K562 (cell line): ENCODE measurements at regions not wholly inside any gene's neighbourhood (a gene's known extent, or its start where the extent isn't known, plus 50 kb on each side); places are given as distances from the start of the nearest gene placed in this dataset.
A peak's percentile ranks its signal among the peaks of the same experiment; 100 is the strongest.

Source experiments
- ATAC-seq: fragments of 200-7000 bp; cut with Tn5 transposase; 3 replicates; pipeline ENCODE4 v1.9.1; 2020; ENCODE audit warnings: moderate library complexity
- BruUV-seq: library from RNA; stranded (reverse); fragments of 400-500 nt; replicated peaks from 2 replicates; lab custom pipeline; 2021; lab: Mats Ljungman, UMichigan
- CTCF ChIA-PET: fragments of 300-600 bp; formaldehyde crosslinking; extraction: SDS; loops from one replicate; lab custom pipeline; 2021; ENCODE audit warnings: low intra/inter-chr PET ratio; lab: Yijun Ruan, JAX
- POLR2A ChIA-PET: fragments of 300-600, 350-650 bp; sonication (Branson Sonifier 250); formaldehyde crosslinking; extraction: SDS; loops from one replicate; lab custom pipeline; 2021; ENCODE audit warnings: antibody characterized with exemption, inconsistent platforms; lab: Yijun Ruan, JAX
- DNase-seq, 4 experiments: peaks; one replicate each; pipeline versions ENCODE4 v3.0.0 to v3.0.0-alpha.2; 2011 to 2018; ENCODE audit warnings: low spot score in 3 of 4, mixed read lengths in 3 of 4; ENCODE audit errors: extremely low read depth in 1 of 4
- FAIRE-seq: peaks from 2 replicates; lab custom pipeline; 2011; peaks lifted over from hg19 to GRCh38; lab: Jason Lieb, UNC
- H2AFZ ChIP-seq: 2 replicates; pipeline ENCODE4 v1.6.0; 2011; ENCODE audit warnings: low read depth, low read length, control low read depth, inconsistent platforms
- H3K27ac ChIP-seq: fragments of 200-600 bp; 3 replicates; pipeline ENCODE4 v1.8.0; 2011; ENCODE audit warnings: low read depth, mild to moderate bottlenecking, control low read depth, inconsistent platforms, low read length, moderate library complexity, mixed read lengths; ENCODE audit errors: extremely low read depth
- H3K27me3 ChIP-seq, 2 experiments: fragments of 300-600 bp in 1 of 2; 2 replicates in 1 of 2; 3 replicates in 1 of 2; pipeline versions ENCODE4 v1.6.0 to v1.8.0; 2011; ENCODE audit warnings: inconsistent platforms in 2 of 2, low read length in 2 of 2, mild to moderate bottlenecking in 1 of 2, mixed read lengths in 1 of 2, moderate library complexity in 1 of 2; ENCODE audit not compliant: control insufficient read depth in 2 of 2, insufficient read depth in 2 of 2
- H3K36me3 ChIP-seq: fragments of 300-600 bp; 3 replicates; pipeline ENCODE4 v1.8.0; 2011; ENCODE audit warnings: mild to moderate bottlenecking, low read length, inconsistent platforms; ENCODE audit not compliant: control insufficient read depth, insufficient read depth
- H3K4me1 ChIP-seq, 2 experiments: fragments of 200-600 bp in 1 of 2; replicated peaks in 1 of 2; 2 replicates in 1 of 2; 3 replicates in 1 of 2; pipeline versions ENCODE4 v1.5.1 to v1.8.0; 2011; ENCODE audit warnings: inconsistent platforms in 2 of 2, low read length in 2 of 2, mild to moderate bottlenecking in 1 of 2, mixed read lengths in 1 of 2, moderate library complexity in 1 of 2; ENCODE audit not compliant: control insufficient read depth in 2 of 2, insufficient read depth in 2 of 2
- H3K4me2 ChIP-seq: 2 replicates; pipeline ENCODE4 v1.6.1; 2011; ENCODE audit warnings: low read length, control low read depth, inconsistent platforms, mixed read lengths; ENCODE audit not compliant: insufficient read depth
- H3K4me3 ChIP-seq: fragments of 200-600 bp; sonication (generic), shearing (Covaris generic); 2 replicates; pipeline ENCODE4 v1.5.1; 2016; ENCODE audit warnings: control low read depth, inconsistent platforms
- H3K79me2 ChIP-seq: fragments of 200-600 bp; 3 replicates; pipeline ENCODE4 v1.8.0; 2011; ENCODE audit warnings: low read length, inconsistent platforms; ENCODE audit not compliant: control insufficient read depth, insufficient read depth
- H3K9ac ChIP-seq, 2 experiments: 2 replicates each; pipeline versions ENCODE4 v1.6.0 to v1.6.1; 2011; ENCODE audit warnings: low read depth in 2 of 2, low read length in 2 of 2, control low read depth in 1 of 2, inconsistent platforms in 1 of 2, mild to moderate bottlenecking in 1 of 2, mixed read lengths in 1 of 2; ENCODE audit not compliant: insufficient read depth in 1 of 2
- H3K9me1 ChIP-seq: one replicate; pipeline ENCODE4 v1.6.0; 2011; ENCODE audit warnings: inconsistent platforms, mild to moderate bottlenecking, low read length, moderate library complexity; ENCODE audit not compliant: control insufficient read depth, insufficient read depth
- H3K9me3 ChIP-seq: replicated peaks from 2 replicates; pipeline ENCODE4 v1.5.1; 2011; ENCODE audit warnings: low read depth, low read length, inconsistent platforms; ENCODE audit not compliant: control insufficient read depth, insufficient read depth
- H4K20me1 ChIP-seq: replicated peaks from 2 replicates; pipeline ENCODE4 v1.6.1; 2011; ENCODE audit warnings: low read length, inconsistent platforms, mixed read lengths; ENCODE audit not compliant: control insufficient read depth, insufficient read depth
- C11orf30 ChIP-seq: fragments of 450-650 bp; IDR thresholded peaks from 2 replicates; pipeline ENCODE4 v1.6.1; 2016; ENCODE audit warnings: low read depth, mild to moderate bottlenecking
- CREB1 ChIP-seq, 2 experiments: sonication (generic) in 1 of 2; formaldehyde crosslinking in 1 of 2; IDR thresholded peaks; 2 replicates each; pipeline versions ENCODE4 v1.6.1 to v1.8.0; 2012 to 2022; ENCODE audit warnings: inconsistent platforms in 1 of 2, mild to moderate bottlenecking in 1 of 2, missing genetic modification reagents in 1 of 2, moderate library complexity in 1 of 2
- GTF2F1 ChIP-seq: IDR thresholded peaks from 2 replicates; pipeline ENCODE4 v1.6.1; 2011; ENCODE audit warnings: low read depth, low read length, improper control_type of control experiment
- MAFF ChIP-seq: IDR thresholded peaks from 2 replicates; pipeline ENCODE4 v1.6.1; 2012; ENCODE audit warnings: low read length, improper control_type of control experiment
- POLR2A ChIP-seq: fragments of 450-650 bp; conservative IDR thresholded peaks from 2 replicates; pipeline ENCODE4 v1.6.1; 2016
- ZNF316 ChIP-seq: fragments of 450-650 bp; IDR thresholded peaks from 2 replicates; pipeline ENCODE4 v1.6.1; 2016
- whole genome bisulfite sequencing: fragments of 100-300 bp; shearing (Covaris generic); methylation state at CpG from one replicate; pipeline ENCODE4 v1.1.6; 2016; ENCODE audit warnings: low coverage, mixed read lengths; ENCODE audit not compliant: insufficient coverage; ENCODE audit errors: missing lambda C conversion rate; 5-methylcytosine and 5-hydroxymethylcytosine counted together
- in situ Hi-C: fragments of 300-500 bp; cut with MboI; formaldehyde crosslinking; loops from 4 replicates; pipeline ENCODE4 v1.15.0; 2018; ENCODE audit warnings: inconsistent platforms, mixed read lengths
- intact Hi-C: fragments of 100-400 bp; cut with micrococcal nuclease; formaldehyde crosslinking; loops from 2 replicates; pipeline ENCODE4 v1.14.2; 2022
- TF ChIP-seq, protein P1 (sequence below): fragments of 250-450 bp; sonication (Bioruptor Pico); IDR thresholded peaks from 2 replicates; pipeline ENCODE4 v1.8.0; 2021; ENCODE audit warnings: mild to moderate bottlenecking, moderate library complexity

DNA sequence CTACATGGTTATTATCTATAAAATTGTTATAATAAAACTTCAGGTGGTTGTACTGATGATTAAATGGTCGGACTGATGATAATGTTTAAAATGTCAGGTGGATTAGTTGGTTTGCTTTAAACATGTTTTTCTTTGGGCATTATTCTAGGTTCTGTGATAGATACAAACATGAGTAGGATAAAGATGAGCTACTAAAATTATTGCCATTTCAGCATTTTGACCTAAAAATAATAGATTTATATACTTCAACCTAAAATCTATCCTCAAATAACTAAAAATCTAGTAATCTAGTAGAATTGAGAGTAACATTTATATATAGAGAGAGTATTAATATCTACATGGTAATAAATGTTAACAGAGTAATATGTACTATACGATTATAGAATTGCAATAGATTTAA lies 241.7 kb upstream of the CDH8 start:
- no peaks in the 10 kb centered on the region for H3K4me1 ChIP-seq
- no peak for ATAC-seq
- no peaks in the 10 kb centered on the region for H3K9me3 ChIP-seq
- H3K9ac ChIP-seq, result no peak overlapping the region
- intact Hi-C loops, result no loop called here
- 0% methylated on average over 2 of the region's 2 CpGs for WGBS
- H3K9me1 ChIP-seq, result no peaks in the 10 kb centered on the region
- H3K4me2 ChIP-seq, result no peak overlapping the region
- no peak overlapping the region for H3K27ac ChIP-seq
- ChIA-PET CTCF (no interaction called here), POLR2A (no interaction called here)
- no peaks in the 10 kb centered on the region for H3K79me2 ChIP-seq
- in situ Hi-C loops, result no loop called here
- no peaks in the 10 kb centered on the region for H3K27me3 ChIP-seq
- no peaks in the 10 kb centered on the region for H3K36me3 ChIP-seq
- no peak overlapping the region for H3K4me3 ChIP-seq
- no peak overlapping the region for H2AFZ ChIP-seq
- DNase-seq, result no peak
- BruUV-seq, result no TSS peak
- no peaks in the 10 kb centered on the region for H4K20me1 ChIP-seq
- no peak for FAIRE-seq
- TF ChIP-seq ZNF316, result peak; percentile 50; the same call in 1 of the 2 replicates
- no peak for TF ChIP-seq GTF2F1
- TF ChIP-seq MAFF, result 0 out of 2 replicates have a peak, but pooled peaks have one; percentile 6
- no peak for TF ChIP-seq CREB1 (IDR thresholded peaks at IDR 0.05)
- TF ChIP-seq CREB1 (CRISPR knock-in tag; IDR thresholded peaks at IDR 0.05), result no peak
- TF ChIP-seq POLR2A, result no peak
- TF ChIP-seq, protein P1, sequence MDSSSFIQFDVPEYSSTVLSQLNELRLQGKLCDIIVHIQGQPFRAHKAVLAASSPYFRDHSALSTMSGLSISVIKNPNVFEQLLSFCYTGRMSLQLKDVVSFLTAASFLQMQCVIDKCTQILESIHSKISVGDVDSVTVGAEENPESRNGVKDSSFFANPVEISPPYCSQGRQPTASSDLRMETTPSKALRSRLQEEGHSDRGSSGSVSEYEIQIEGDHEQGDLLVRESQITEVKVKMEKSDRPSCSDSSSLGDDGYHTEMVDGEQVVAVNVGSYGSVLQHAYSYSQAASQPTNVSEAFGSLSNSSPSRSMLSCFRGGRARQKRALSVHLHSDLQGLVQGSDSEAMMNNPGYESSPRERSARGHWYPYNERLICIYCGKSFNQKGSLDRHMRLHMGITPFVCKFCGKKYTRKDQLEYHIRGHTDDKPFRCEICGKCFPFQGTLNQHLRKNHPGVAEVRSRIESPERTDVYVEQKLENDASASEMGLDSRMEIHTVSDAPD (CRISPR knock-in tag), result no peak
- no peak; the same call in 1 of the 2 replicates for TF ChIP-seq C11orf30
